SK-N-SH treated with all-trans-retinoic acid at 6 μM for 48 hours (cell line): ENCODE measurements at regions not wholly inside any gene's neighbourhood (a gene's known extent, or its start where the extent isn't known, plus 50 kb on each side); places are given as distances from the start of the nearest gene placed in this dataset.
"Not testable (repeated sequence)": the region's sequence is repeated elsewhere in the genome, so short reads cannot be mapped to it uniquely, and the experiment has no call there.

Experiments used
- ATAC-seq: fragments of 200-7000 bp; cut with Tn5 transposase; 3 replicates; pipeline ENCODE4 v1.9.1; 2020; ENCODE audit warnings: mild to moderate bottlenecking, moderate library complexity
- BACH2 ChIP-seq: fragments of 250-450 bp; sonication (Bioruptor Pico); IDR thresholded peaks from 2 replicates; pipeline ENCODE4 v1.9.0; 2021; ENCODE audit warnings: mild to moderate bottlenecking, borderline replicate concordance
- CREB5 ChIP-seq: fragments of 250-450 bp; sonication (Bioruptor Pico); IDR thresholded peaks from 2 replicates; pipeline ENCODE4 v1.5.1; 2020; ENCODE audit warnings: low read depth, mild to moderate bottlenecking, moderate library complexity
- CSDC2 ChIP-seq: fragments of 250-450 bp; sonication (Bioruptor Pico); IDR thresholded peaks from 2 replicates; pipeline ENCODE4 v1.5.0; 2020; ENCODE audit warnings: mild to moderate bottlenecking, moderate library complexity
- ESRRG ChIP-seq: fragments of 250-450 bp; sonication (Bioruptor Pico); IDR thresholded peaks from 2 replicates; pipeline ENCODE4 v1.6.1; 2021; ENCODE audit warnings: mild to moderate bottlenecking
- GLIS3 ChIP-seq: fragments of 250-450 bp; sonication (Bioruptor Pico); IDR thresholded peaks from 2 replicates; pipeline ENCODE4 v1.5.0; 2020; ENCODE audit warnings: mild to moderate bottlenecking, moderate library complexity
- ISL1 ChIP-seq: fragments of 250-450 bp; sonication (Bioruptor Pico); IDR thresholded peaks from 2 replicates; pipeline ENCODE4 v2.1.2; 2022; ENCODE audit warnings: mild to moderate bottlenecking, moderate library complexity
- OSR1 ChIP-seq: fragments of 250-450 bp; sonication (Bioruptor Pico); IDR thresholded peaks from 2 replicates; pipeline ENCODE4 v1.8.0; 2022; ENCODE audit warnings: moderate library complexity, mild to moderate bottlenecking, inconsistent platforms
- PATZ1 ChIP-seq: fragments of 250-450 bp; sonication (Bioruptor Pico); IDR thresholded peaks from 2 replicates; pipeline ENCODE4 v1.8.0; 2020; ENCODE audit warnings: mild to moderate bottlenecking, moderate library complexity, borderline replicate concordance
- PPARA ChIP-seq: fragments of 250-450 bp; sonication (Bioruptor Pico); IDR thresholded peaks from 2 replicates; pipeline ENCODE4 v1.5.0; 2020; ENCODE audit warnings: mild to moderate bottlenecking, borderline replicate concordance
- RARB ChIP-seq: fragments of 250-450 bp; sonication (Bioruptor Pico); IDR thresholded peaks from 2 replicates; pipeline ENCODE4 v1.8.0; 2021; ENCODE audit warnings: mild to moderate bottlenecking, moderate library complexity
- SNAI2 ChIP-seq: fragments of 250-450 bp; sonication (Bioruptor Pico); IDR thresholded peaks from 2 replicates; pipeline ENCODE4 v1.5.0; 2020; ENCODE audit warnings: mild to moderate bottlenecking, moderate library complexity
- TCF4 ChIP-seq: fragments of 250-450 bp; sonication (Bioruptor Pico); IDR thresholded peaks from 2 replicates; pipeline ENCODE4 v1.8.0; 2021; ENCODE audit warnings: mild to moderate bottlenecking, moderate library complexity, borderline replicate concordance
- TOX ChIP-seq: fragments of 250-450 bp; sonication (Bioruptor Pico); IDR thresholded peaks from 2 replicates; pipeline ENCODE4 v1.8.0; 2021; ENCODE audit warnings: mild to moderate bottlenecking, moderate library complexity, borderline replicate concordance
- ZC3H10 ChIP-seq: fragments of 250-450 bp; sonication (Bioruptor Pico); IDR thresholded peaks from 2 replicates; pipeline ENCODE4 v1.5.1; 2021; ENCODE audit warnings: mild to moderate bottlenecking, moderate library complexity
- ZFP3 ChIP-seq: fragments of 250-450 bp; sonication (Bioruptor Pico); IDR thresholded peaks from 2 replicates; pipeline ENCODE4 v1.5.0; 2020; ENCODE audit warnings: mild to moderate bottlenecking, moderate library complexity
- ZFP30 ChIP-seq: fragments of 450-650 bp; formaldehyde crosslinking; IDR thresholded peaks from 2 replicates; pipeline ENCODE4 v1.5.0; 2022; ENCODE audit warnings: mild to moderate bottlenecking, moderate library complexity
- ZNF565 ChIP-seq: fragments of 450-650 bp; formaldehyde crosslinking; conservative IDR thresholded peaks from 2 replicates; pipeline ENCODE4 v1.5.0; 2020; ENCODE audit warnings: low read depth, mild to moderate bottlenecking, moderate library complexity
- ZNF70 ChIP-seq: fragments of 450-650 bp; formaldehyde crosslinking; IDR thresholded peaks from 2 replicates; pipeline ENCODE4 v1.5.0; 2020; ENCODE audit warnings: mild to moderate bottlenecking, moderate library complexity
- TF ChIP-seq, protein P1 (sequence below): fragments of 250-450 bp; sonication (Bioruptor Pico); IDR thresholded peaks from 2 replicates; pipeline ENCODE4 v1.5.0; 2020; ENCODE audit warnings: mild to moderate bottlenecking, moderate library complexity
- TF ChIP-seq, protein P2 (sequence below): fragments of 250-450 bp; sonication (Bioruptor Pico); IDR thresholded peaks from 2 replicates; pipeline ENCODE4 v1.8.0; 2021; ENCODE audit warnings: low read depth, mild to moderate bottlenecking, moderate library complexity, borderline replicate concordance

GRCh38 chr7:17580856-17581255 is 282.4 kb downstream of the AHR start (continued):
- TF ChIP-seq, protein P1, sequence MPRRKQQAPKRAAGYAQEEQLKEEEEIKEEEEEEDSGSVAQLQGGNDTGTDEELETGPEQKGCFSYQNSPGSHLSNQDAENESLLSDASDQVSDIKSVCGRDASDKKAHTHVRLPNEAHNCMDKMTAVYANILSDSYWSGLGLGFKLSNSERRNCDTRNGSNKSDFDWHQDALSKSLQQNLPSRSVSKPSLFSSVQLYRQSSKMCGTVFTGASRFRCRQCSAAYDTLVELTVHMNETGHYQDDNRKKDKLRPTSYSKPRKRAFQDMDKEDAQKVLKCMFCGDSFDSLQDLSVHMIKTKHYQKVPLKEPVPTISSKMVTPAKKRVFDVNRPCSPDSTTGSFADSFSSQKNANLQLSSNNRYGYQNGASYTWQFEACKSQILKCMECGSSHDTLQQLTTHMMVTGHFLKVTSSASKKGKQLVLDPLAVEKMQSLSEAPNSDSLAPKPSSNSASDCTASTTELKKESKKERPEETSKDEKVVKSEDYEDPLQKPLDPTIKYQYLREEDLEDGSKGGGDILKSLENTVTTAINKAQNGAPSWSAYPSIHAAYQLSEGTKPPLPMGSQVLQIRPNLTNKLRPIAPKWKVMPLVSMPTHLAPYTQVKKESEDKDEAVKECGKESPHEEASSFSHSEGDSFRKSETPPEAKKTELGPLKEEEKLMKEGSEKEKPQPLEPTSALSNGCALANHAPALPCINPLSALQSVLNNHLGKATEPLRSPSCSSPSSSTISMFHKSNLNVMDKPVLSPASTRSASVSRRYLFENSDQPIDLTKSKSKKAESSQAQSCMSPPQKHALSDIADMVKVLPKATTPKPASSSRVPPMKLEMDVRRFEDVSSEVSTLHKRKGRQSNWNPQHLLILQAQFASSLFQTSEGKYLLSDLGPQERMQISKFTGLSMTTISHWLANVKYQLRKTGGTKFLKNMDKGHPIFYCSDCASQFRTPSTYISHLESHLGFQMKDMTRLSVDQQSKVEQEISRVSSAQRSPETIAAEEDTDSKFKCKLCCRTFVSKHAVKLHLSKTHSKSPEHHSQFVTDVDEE (CRISPR knock-in tag) = no peak
- TF ChIP-seq SNAI2 (CRISPR knock-in tag) (no peak), ESRRG (CRISPR knock-in tag) (no peak), OSR1 (no peak), ZFP3 (no peak)
- TF ChIP-seq, all 23 proteins: peak for 0

DNA sequence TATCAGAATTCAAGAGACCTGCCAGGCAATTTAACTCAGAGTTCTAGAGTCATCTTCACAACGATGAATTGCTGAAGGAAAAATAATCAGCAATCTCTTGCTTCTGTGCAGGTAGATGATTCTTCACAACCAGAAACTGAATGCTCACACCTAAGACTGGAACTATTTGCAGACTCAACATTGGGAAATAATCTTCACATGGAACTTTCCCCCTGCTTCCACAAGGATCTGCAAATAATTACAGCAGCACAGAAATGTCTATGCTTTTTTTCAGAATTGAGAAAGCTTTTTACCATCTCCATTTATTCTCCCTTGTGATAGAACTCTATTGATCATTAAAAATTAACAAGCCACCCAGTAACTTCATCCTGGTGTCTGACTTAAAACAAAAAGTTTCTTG is 282.8 kb downstream of the AHR start:
- TF ChIP-seq ZNF565 (CRISPR knock-in tag) = no peak
- no peak for TF ChIP-seq TOX
- TF ChIP-seq ESRRG (CRISPR knock-in tag) = no peak
- no peak for TF ChIP-seq PPARA (CRISPR knock-in tag)
- no peak for ATAC-seq

DNA sequence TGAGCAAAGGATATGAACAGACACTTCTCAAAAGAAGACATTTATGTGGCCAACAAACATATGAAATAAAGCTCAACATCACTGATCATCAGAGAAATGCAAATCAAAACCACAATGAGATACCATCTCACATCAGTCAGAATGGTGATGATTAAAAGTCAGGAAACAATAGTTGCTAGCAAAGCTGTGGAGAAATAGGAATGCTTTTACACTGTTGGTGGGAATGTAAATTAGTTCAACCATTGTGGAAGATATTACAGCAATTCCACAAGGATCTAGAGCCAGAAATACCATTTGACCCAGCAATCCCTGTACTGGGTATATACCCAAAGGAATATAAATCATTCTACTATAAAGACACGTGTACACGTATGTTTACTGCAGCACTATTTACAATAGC is 284.2 kb downstream of the AHR start:
- ATAC-seq = not testable (repeated sequence)

- ATAC-seq = no peak
- TF ChIP-seq ISL1 = no peak
- TF ChIP-seq RARB (CRISPR knock-in tag) = no peak
- no peak for TF ChIP-seq SNAI2 (CRISPR knock-in tag)
- TF ChIP-seq, protein P2, sequence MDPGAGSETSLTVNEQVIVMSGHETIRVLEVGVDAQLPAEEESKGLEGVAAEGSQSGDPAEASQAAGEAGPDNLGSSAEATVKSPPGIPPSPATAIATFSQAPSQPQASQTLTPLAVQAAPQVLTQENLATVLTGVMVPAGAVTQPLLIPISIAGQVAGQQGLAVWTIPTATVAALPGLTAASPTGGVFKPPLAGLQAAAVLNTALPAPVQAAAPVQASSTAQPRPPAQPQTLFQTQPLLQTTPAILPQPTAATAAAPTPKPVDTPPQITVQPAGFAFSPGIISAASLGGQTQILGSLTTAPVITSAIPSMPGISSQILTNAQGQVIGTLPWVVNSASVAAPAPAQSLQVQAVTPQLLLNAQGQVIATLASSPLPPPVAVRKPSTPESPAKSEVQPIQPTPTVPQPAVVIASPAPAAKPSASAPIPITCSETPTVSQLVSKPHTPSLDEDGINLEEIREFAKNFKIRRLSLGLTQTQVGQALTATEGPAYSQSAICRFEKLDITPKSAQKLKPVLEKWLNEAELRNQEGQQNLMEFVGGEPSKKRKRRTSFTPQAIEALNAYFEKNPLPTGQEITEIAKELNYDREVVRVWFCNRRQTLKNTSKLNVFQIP (CRISPR knock-in tag) = no peak
- no peak for TF ChIP-seq PPARA (CRISPR knock-in tag)
Observed at GRCh38 chr7:17583786-17584185, 285.3 kb downstream of the AHR start.

DNA sequence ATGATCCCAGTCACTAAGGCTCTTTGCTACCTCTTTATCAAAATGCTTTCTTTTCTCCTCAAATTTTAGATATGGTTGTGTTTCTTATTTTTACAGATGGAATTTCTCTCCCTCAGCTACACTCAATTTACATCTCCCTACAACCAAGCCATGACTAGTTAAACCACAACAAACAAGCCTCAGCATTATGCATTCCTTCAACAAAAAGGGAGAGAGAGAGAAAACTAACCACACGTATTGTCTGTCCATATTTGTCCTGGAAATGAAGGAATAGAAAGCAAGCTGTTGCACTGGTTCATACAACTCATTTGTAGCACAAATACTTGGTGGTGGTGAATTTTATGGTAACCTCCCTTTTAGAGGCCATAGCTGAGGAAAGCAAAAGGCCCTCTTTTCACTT is 286.4 kb downstream of the AHR start:
- TF ChIP-seq ZNF565 (CRISPR knock-in tag) (no peak), TCF4 (CRISPR knock-in tag) (no peak), ISL1 (no peak), CREB5 (CRISPR knock-in tag) (no peak), ZC3H10 (CRISPR knock-in tag) (no peak), ZFP30 (CRISPR knock-in tag) (no peak), TOX (no peak)
- no peak for ATAC-seq

DNA sequence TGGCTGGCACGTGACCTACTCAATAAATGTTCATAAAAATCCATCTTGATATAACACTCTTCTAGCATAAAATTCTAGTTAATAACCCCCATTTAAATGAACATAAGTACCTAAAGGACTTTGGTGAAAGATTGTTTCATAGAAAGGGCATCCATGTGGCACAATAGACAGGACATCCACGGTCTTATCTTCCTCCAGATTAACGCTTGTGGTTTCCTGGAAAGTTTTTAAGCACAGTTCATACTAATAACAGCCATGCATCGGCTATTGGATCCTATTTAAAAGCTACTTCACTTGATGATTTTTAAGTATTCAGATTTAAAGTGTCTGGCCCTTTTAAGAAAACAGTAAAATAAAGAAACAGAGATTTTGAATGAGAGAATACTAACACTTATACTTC is 288.3 kb downstream of the AHR start:
- no peak for ATAC-seq
- no peak for TF ChIP-seq GLIS3 (CRISPR knock-in tag)
- TF ChIP-seq CSDC2 = no peak
- TF ChIP-seq ZNF70 (CRISPR knock-in tag) = no peak
- TF ChIP-seq, protein P2 (CRISPR knock-in tag) = no peak
- TF ChIP-seq BACH2 (CRISPR knock-in tag) = no peak
- no peak for TF ChIP-seq PATZ1
- TF ChIP-seq CREB5 (CRISPR knock-in tag) = no peak
- no peak for TF ChIP-seq ESRRG (CRISPR knock-in tag)
- TF ChIP-seq ZFP30 (CRISPR knock-in tag) = no peak
- TF ChIP-seq, protein P1 (CRISPR knock-in tag) = no peak
- TF ChIP-seq RARB (CRISPR knock-in tag) = no peak
- TF ChIP-seq ZC3H10 (CRISPR knock-in tag) = no peak
